Activated CD4-positive, CD25-positive, alpha-beta regulatory T cell (primary cell): ENCODE measurements at regions not wholly inside any gene's neighbourhood (a gene's known extent, or its start where the extent isn't known, plus 50 kb on each side); places are given as distances from the start of the nearest gene placed in this dataset.

Source experiments
- DNase-seq, 4 experiments: peaks; one replicate each; lab custom pipeline; 2025; lab: John Stamatoyannopoulos, UW

GRCh38 chr2:8197825-8198224, 484.0 kb upstream of the ID2 start:
- no peak for DNase-seq

GRCh38 chr2:8198766-8199382, 483.0 kb upstream of the ID2 start:
- no peak for DNase-seq

- no peak for DNase-seq
Observed at GRCh38 chr2:8202132-8202531, 479.7 kb upstream of the ID2 start.

- DNase-seq, result no peak
Observed at GRCh38 chr2:8203364-8203763, 478.5 kb upstream of the ID2 start.

GRCh38 chr2:8204711-8205110, 477.1 kb upstream of the ID2 start:
- DNase-seq, result no peak

- no peak for DNase-seq
Observed at GRCh38 chr2:8209494-8209893, 472.4 kb upstream of the ID2 start.

GRCh38 chr2:8211384-8211783, 470.5 kb upstream of the ID2 start:
- no peak for DNase-seq

- DNase-seq, result no peak
Observed at GRCh38 chr2:8212239-8212638, 469.6 kb upstream of the ID2 start.

- DNase-seq, result no peak
Observed at GRCh38 chr2:8214036-8214615, 467.7 kb upstream of the ID2 start.

GRCh38 chr2:8215159-8215863, 466.5 kb upstream of the ID2 start:
- DNase-seq, result no peak

- no peak for DNase-seq
Observed at GRCh38 chr2:8215982-8216381, 465.9 kb upstream of the ID2 start.

GRCh38 chr2:8216397-8216796, 465.5 kb upstream of the ID2 start:
- DNase-seq, result no peak

- no peak for DNase-seq
Observed at GRCh38 chr2:8217468-8218030, 464.3 kb upstream of the ID2 start.

GRCh38 chr2:8219096-8219495, 462.8 kb upstream of the ID2 start:
- no peak for DNase-seq

GRCh38 chr2:8219631-8220355, 462.1 kb upstream of the ID2 start:
- DNase-seq, result no peak

- no peak for DNase-seq
Observed at GRCh38 chr2:8222979-8223694, 458.7 kb upstream of the ID2 start.

GRCh38 chr2:8223695-8224346, 458.0 kb upstream of the ID2 start:
- no peak for DNase-seq

- no peak for DNase-seq
Observed at GRCh38 chr2:8224347-8225190, 457.3 kb upstream of the ID2 start.

- no peak for DNase-seq
Observed at GRCh38 chr2:8225266-8225665, 456.6 kb upstream of the ID2 start.

- DNase-seq, result no peak
Observed at GRCh38 chr2:8225798-8226197, 456.1 kb upstream of the ID2 start.
